Trophoblast cell (in vitro differentiated cells and primary cell): ENCODE measurements at regions not wholly inside any gene's neighbourhood (a gene's known extent, or its start where the extent isn't known, plus 50 kb on each side); places are given as distances from the start of the nearest gene placed in this dataset.
"Not testable (repeated sequence)": the region's sequence is repeated elsewhere in the genome, so short reads cannot be mapped to it uniquely, and the experiment has no call there.

Experiments used
- DNase-seq, 2 donors: peaks; one replicate each; pipeline ENCODE4 v3.0.0-alpha.2; 2016
- H2AFZ ChIP-seq: 2 replicates; pipeline ENCODE4 v1.6.1; 2013; ENCODE audit warnings: low read length, moderate library complexity, mild to moderate bottlenecking; ENCODE audit not compliant: insufficient read depth, poor library complexity
- H2AK5ac ChIP-seq: 2 replicates; pipeline ENCODE4 v1.6.1; 2013; ENCODE audit warnings: mild to moderate bottlenecking, low read length
- H2BK120ac ChIP-seq: 2 replicates; pipeline ENCODE4 v1.6.1; 2013; ENCODE audit warnings: low read length, mild to moderate bottlenecking, moderate library complexity; ENCODE audit not compliant: insufficient read depth, poor library complexity
- H2BK12ac ChIP-seq: 2 replicates; pipeline ENCODE4 v1.6.1; 2013; ENCODE audit warnings: mild to moderate bottlenecking, low read length, moderate library complexity
- H2BK5ac ChIP-seq: 2 replicates; pipeline ENCODE4 v1.6.1; 2013; ENCODE audit warnings: low read length, low read depth, moderate library complexity, mild to moderate bottlenecking; ENCODE audit not compliant: poor library complexity
- H3K14ac ChIP-seq: 2 replicates; pipeline ENCODE4 v1.6.1; 2013; ENCODE audit warnings: mild to moderate bottlenecking, low read length
- H3K18ac ChIP-seq: 2 replicates; pipeline ENCODE4 v1.6.1; 2013; ENCODE audit warnings: mild to moderate bottlenecking, low read length
- H3K23ac ChIP-seq: 2 replicates; pipeline ENCODE4 v1.6.1; 2013; ENCODE audit warnings: low read length
- H3K27ac ChIP-seq: 2 replicates; pipeline ENCODE4 v1.5.1; 2013; ENCODE audit warnings: low read depth, mild to moderate bottlenecking, inconsistent platforms, low read length, moderate library complexity
- H3K27me3 ChIP-seq: 2 replicates; pipeline ENCODE4 v1.6.1; 2013; ENCODE audit warnings: inconsistent platforms, mild to moderate bottlenecking, low read length, moderate library complexity; ENCODE audit not compliant: insufficient read depth
- H3K36me3 ChIP-seq, 2 experiments: 1 replicate in 1 of 2; 2 replicates in 1 of 2; pipeline ENCODE4 v1.6.1; 2013; ENCODE audit warnings: low read length in 2 of 2, mild to moderate bottlenecking in 2 of 2, moderate library complexity in 1 of 2; ENCODE audit not compliant: insufficient read depth in 2 of 2, control insufficient read depth in 1 of 2
- H3K4ac ChIP-seq: 2 replicates; pipeline ENCODE4 v1.6.1; 2013; ENCODE audit warnings: low read depth, mild to moderate bottlenecking, low read length, moderate library complexity
- H3K4me1 ChIP-seq, 2 experiments: 1 replicate in 1 of 2; 2 replicates in 1 of 2; pipeline ENCODE4 v1.6.1; 2013; ENCODE audit warnings: low read length in 2 of 2, mild to moderate bottlenecking in 2 of 2, moderate library complexity in 1 of 2; ENCODE audit not compliant: insufficient read depth in 2 of 2, control insufficient read depth in 1 of 2
- H3K4me2 ChIP-seq: 2 replicates; pipeline ENCODE4 v1.6.1; 2013; ENCODE audit warnings: inconsistent platforms, mild to moderate bottlenecking, low read length, moderate library complexity
- H3K4me3 ChIP-seq: 2 replicates; pipeline ENCODE4 v1.5.1; 2013; ENCODE audit warnings: mild to moderate bottlenecking, low read depth, low read length, inconsistent platforms
- H3K79me1 ChIP-seq: one replicate; pipeline ENCODE4 v1.6.1; 2013; ENCODE audit warnings: low read length
- H3K79me2 ChIP-seq: 2 replicates; pipeline ENCODE4 v1.6.1; 2013; ENCODE audit warnings: low read length, mild to moderate bottlenecking; ENCODE audit not compliant: control insufficient read depth, insufficient read depth, poor library complexity
- H3K9ac ChIP-seq: 2 replicates; pipeline ENCODE4 v1.6.1; 2013; ENCODE audit warnings: mild to moderate bottlenecking, low read length
- H3K9me3 ChIP-seq: 2 replicates; pipeline ENCODE4 v1.6.1; 2013; ENCODE audit warnings: low read depth, mild to moderate bottlenecking, control low read depth, inconsistent platforms, low read length; ENCODE audit not compliant: insufficient read depth
- H4K12ac ChIP-seq: 2 replicates; pipeline ENCODE4 v1.6.1; 2013; ENCODE audit warnings: low read depth, mild to moderate bottlenecking, low read length, moderate library complexity
- H4K8ac ChIP-seq: 2 replicates; pipeline ENCODE4 v1.6.1; 2013; ENCODE audit warnings: low read depth, mild to moderate bottlenecking, low read length, moderate library complexity
- H4K91ac ChIP-seq: one replicate; pipeline ENCODE4 v1.6.1; 2013; ENCODE audit warnings: low read depth, mild to moderate bottlenecking, low read length, moderate library complexity
- WGBS: extraction: QIAGEN DNeasy Blood & Tissue Kit; methylation state at CpG from one replicate; pipeline ENCODE4 v1.1.7; 2013; ENCODE audit warnings: missing lambda C conversion rate; ENCODE audit not compliant: insufficient read length, insufficient coverage; ENCODE audit errors: extremely low coverage; 5-methylcytosine and 5-hydroxymethylcytosine counted together

- no peak for DNase-seq
- H3K14ac ChIP-seq = no peak overlapping the region
- H3K9me3 ChIP-seq = no peaks in the 10 kb centered on the region
- no peaks in the 10 kb centered on the region for H3K36me3 ChIP-seq
- no peak overlapping the region for H3K4me2 ChIP-seq
- WGBS = no CpG with 5 or more reads among the region's 8 CpGs
- no peaks in the 10 kb centered on the region for H3K79me1 ChIP-seq
- no peak overlapping the region for H4K12ac ChIP-seq
- H2AK5ac ChIP-seq = no peak overlapping the region
- H3K9ac ChIP-seq = no peak overlapping the region
- H3K18ac ChIP-seq = no peak overlapping the region
- no peaks in the 10 kb centered on the region for H3K4me1 ChIP-seq
- no peak overlapping the region for H2BK5ac ChIP-seq
- H4K91ac ChIP-seq = no peak overlapping the region
- no peaks in the 10 kb centered on the region for H3K79me2 ChIP-seq
- H3K27ac ChIP-seq = no peak overlapping the region
- no peaks in the 10 kb centered on the region for H3K27me3 ChIP-seq
- H2BK120ac ChIP-seq = no peak overlapping the region
- no peak overlapping the region for H2BK12ac ChIP-seq
- H3K4me3 ChIP-seq = no peak overlapping the region
- H3K4ac ChIP-seq = no peak overlapping the region
- no peak overlapping the region for H2AFZ ChIP-seq
- no peak overlapping the region for H3K23ac ChIP-seq
- no peak overlapping the region for H4K8ac ChIP-seq
Measured at GRCh38 chr3:158950178-158950901, 148.5 kb downstream of the MFSD1 start.

DNA sequence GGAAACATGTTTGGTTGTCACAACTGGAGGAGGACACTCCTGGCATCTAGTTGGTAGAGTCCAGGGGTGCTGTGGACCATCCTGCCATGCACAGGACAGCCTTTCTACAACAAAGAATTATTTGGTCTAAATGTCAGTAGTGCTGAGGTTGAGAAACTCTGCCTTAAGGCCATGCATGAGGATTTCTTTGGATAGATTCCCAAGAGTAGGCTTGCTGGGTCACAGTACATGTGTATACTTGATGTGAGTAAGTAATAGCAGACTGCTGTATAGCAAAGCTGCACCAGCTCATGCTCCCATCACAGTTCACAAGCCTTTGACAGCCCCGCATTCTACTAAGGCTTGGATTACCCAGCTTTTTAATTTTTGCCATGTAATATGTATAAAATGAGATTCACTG, 151.3 kb downstream of the MFSD1 start:
- Histone ChIP-seq H3K23ac (no peak overlapping the region), H3K9ac (no peak overlapping the region), H3K36me3 (no peaks in the 10 kb centered on the region), H3K14ac (no peak overlapping the region), H3K27ac (no peak overlapping the region), H2AK5ac (no peak overlapping the region), H4K8ac (no peak overlapping the region), H2BK5ac (no peak overlapping the region), H3K4me3 (no peak overlapping the region), H2AFZ (no peak overlapping the region), H2BK120ac (no peak overlapping the region), H3K4ac (no peak overlapping the region), H3K79me2 (no peaks in the 10 kb centered on the region), H4K91ac (no peak overlapping the region), H2BK12ac (no peak overlapping the region), H3K27me3 (no peaks in the 10 kb centered on the region), H4K12ac (no peak overlapping the region), H3K79me1 (no peaks in the 10 kb centered on the region), H3K4me1 (no peaks in the 10 kb centered on the region), H3K4me2 (no peak overlapping the region), H3K18ac (no peak overlapping the region), H3K9me3 (no peaks in the 10 kb centered on the region)
- no CpG with 5 or more reads among the region's 1 CpG for WGBS
- no peak for DNase-seq

DNA sequence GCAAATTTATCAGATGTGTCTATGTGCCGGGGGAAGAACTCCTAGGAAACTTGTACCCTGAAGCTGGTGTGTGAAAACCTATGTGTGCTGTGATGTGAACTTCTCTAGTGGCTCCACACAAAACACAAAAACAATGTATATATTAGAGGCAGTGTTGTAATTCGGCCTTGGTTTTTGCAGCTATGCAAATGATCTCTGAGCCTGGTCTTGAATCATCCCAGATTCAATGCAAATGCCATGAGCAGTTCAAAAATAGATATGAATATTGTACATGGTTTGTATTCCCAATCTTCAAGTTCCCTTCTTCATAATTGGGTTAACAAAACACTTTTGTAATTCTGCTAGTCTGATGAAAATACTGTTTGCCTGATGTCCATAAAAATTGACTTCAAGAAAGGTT, 152.6 kb downstream of the MFSD1 start:
- H4K12ac ChIP-seq = no peak overlapping the region
- H2BK120ac ChIP-seq = no peak overlapping the region
- no peak overlapping the region for H2BK12ac ChIP-seq
- H3K4me3 ChIP-seq = no peak overlapping the region
- H3K23ac ChIP-seq = no peak overlapping the region
- no peaks in the 10 kb centered on the region for H3K27me3 ChIP-seq
- no peak for DNase-seq
- H4K8ac ChIP-seq = no peak overlapping the region
- no peak overlapping the region for H3K14ac ChIP-seq
- no peak overlapping the region for H2AFZ ChIP-seq
- no peak overlapping the region for H2BK5ac ChIP-seq
- no peak overlapping the region for H3K18ac ChIP-seq
- no peak overlapping the region for H4K91ac ChIP-seq
- H3K36me3 ChIP-seq = no peaks in the 10 kb centered on the region
- H3K9me3 ChIP-seq = no peaks in the 10 kb centered on the region
- no peak overlapping the region for H3K27ac ChIP-seq
- H2AK5ac ChIP-seq = no peak overlapping the region
- H3K4me1 ChIP-seq = no peaks in the 10 kb centered on the region
- no peak overlapping the region for H3K4me2 ChIP-seq
- no peaks in the 10 kb centered on the region for H3K79me1 ChIP-seq
- no CpG with 5 or more reads among the region's 2 CpGs for WGBS
- no peaks in the 10 kb centered on the region for H3K79me2 ChIP-seq
- no peak overlapping the region for H3K9ac ChIP-seq
- H3K4ac ChIP-seq = no peak overlapping the region

- H3K4me1 ChIP-seq, H3K4ac ChIP-seq, H3K23ac ChIP-seq, H4K8ac ChIP-seq, H3K79me2 ChIP-seq, H3K18ac ChIP-seq, H3K4me3 ChIP-seq, H2AK5ac ChIP-seq, H2AFZ ChIP-seq, H3K9ac ChIP-seq, H4K12ac ChIP-seq, H2BK12ac ChIP-seq, H3K14ac ChIP-seq, H2BK5ac ChIP-seq, H3K4me2 ChIP-seq, DNase-seq, H4K91ac ChIP-seq, H3K79me1 ChIP-seq, H3K27ac ChIP-seq, H3K27me3 ChIP-seq, H2BK120ac ChIP-seq, H3K36me3 ChIP-seq, H3K9me3 ChIP-seq: not testable (repeated sequence)
- WGBS = no CpG with 5 or more reads among the region's 1 CpG
Measured at GRCh38 chr3:158957777-158958176, 155.9 kb downstream of the MFSD1 start.
